ENCODE measurements at regions not wholly inside any gene's neighbourhood (a gene's known extent, or its start where the extent isn't known, plus 50 kb on each side); places are given as distances from the start of the nearest gene placed in this dataset.
"Not testable (repeated sequence)": the region's sequence is repeated elsewhere in the genome, so short reads cannot be mapped to it uniquely, and the experiment has no call there.

DNA sequence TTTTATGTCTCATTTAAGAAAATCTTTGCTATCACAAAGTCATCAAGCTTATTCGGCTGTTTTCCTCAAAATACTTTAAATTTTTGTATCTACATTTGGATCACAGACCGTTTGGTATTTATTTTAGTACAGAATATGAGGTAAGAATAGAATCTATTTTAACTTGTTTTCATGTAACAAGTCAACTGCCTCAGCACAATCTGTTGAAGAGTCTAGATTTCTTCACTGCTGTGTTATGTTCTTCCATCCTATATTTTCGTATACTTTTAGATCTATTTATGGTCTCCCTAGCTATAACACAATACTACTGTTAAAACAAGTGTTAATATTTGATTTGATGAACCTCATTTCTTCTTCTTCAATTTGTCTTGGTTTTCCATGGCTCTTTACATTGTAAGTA lies 61.6 kb upstream of the SGCG start:
- Histone ChIP-seq H3K27me3 (replicated peaks in 2 of 5; ENCODE audit: control insufficient read depth in 4 of 5, insufficient read depth in 5 of 5, low read length in 4 of 5) (peaks cover 0 to 2% (median 0%) of the 10 kb centered on the region in 5 experiments), H3K9me3 (ENCODE audit: control extremely low read depth in 1 of 5, control insufficient read depth in 4 of 5, insufficient read depth in 2 of 5, low read depth in 1 of 5, low read length in 4 of 5) (peaks cover 0 to 2% (median 0%) of the 10 kb centered on the region in 5 experiments), H3K27ac (ENCODE audit: insufficient read depth in 1 of 2, low read depth in 1 of 2, low read length in 2 of 2, poor library complexity in 1 of 2, severe bottlenecking in 2 of 2) (no peak overlapping the region), H3K4me3 (ENCODE audit: control insufficient read depth in 1 of 7, extremely low read depth in 1 of 7, insufficient read depth in 4 of 7, low read depth in 2 of 7, low read length in 6 of 7) (no peak overlapping the region), H3K4me1 (ENCODE audit: control extremely low read depth in 1 of 4, control insufficient read depth in 4 of 4, insufficient read depth in 4 of 4, low read length in 3 of 4) (no peaks in the 10 kb centered on the region), H3K36me3 (ENCODE audit: control insufficient read depth in 4 of 4, insufficient read depth in 4 of 4, low read length in 3 of 4) (no peaks in the 10 kb centered on the region)
- WGBS (ENCODE audit: insufficient coverage) = no CpG with 5 or more reads among the region's 3 CpGs
- no peak for DNase-seq
- CTCF ChIA-PET = interaction anchor here (1.5 kb wide), 1 partner anchor 9 kb away, joined by 3 read pairs; no protein-coding TSS in a partner anchor
- POLR2A ChIA-PET = no interaction called here

- H3K9me3 ChIP-seq (ENCODE audit: control extremely low read depth in 1 of 5, control insufficient read depth in 4 of 5, insufficient read depth in 2 of 5, low read depth in 1 of 5, low read length in 4 of 5); H3K4me1 ChIP-seq (ENCODE audit: control extremely low read depth in 1 of 4, control insufficient read depth in 4 of 4, insufficient read depth in 4 of 4, low read length in 3 of 4); CTCF ChIA-PET; DNase-seq; H3K36me3 ChIP-seq (ENCODE audit: control insufficient read depth in 4 of 4, insufficient read depth in 4 of 4, low read length in 3 of 4); H3K27me3 ChIP-seq (replicated peaks in 2 of 5; ENCODE audit: control insufficient read depth in 4 of 5, insufficient read depth in 5 of 5, low read length in 4 of 5); H3K27ac ChIP-seq (ENCODE audit: insufficient read depth in 1 of 2, low read depth in 1 of 2, low read length in 2 of 2, poor library complexity in 1 of 2, severe bottlenecking in 2 of 2); H3K4me3 ChIP-seq (ENCODE audit: control insufficient read depth in 1 of 7, extremely low read depth in 1 of 7, insufficient read depth in 4 of 7, low read depth in 2 of 7, low read length in 6 of 7); POLR2A ChIA-PET: not testable (repeated sequence)
- WGBS (ENCODE audit: insufficient coverage) = 100% methylated on average over 11 of the region's 26 CpGs
These were observed 53.2 kb upstream of the SGCG start for GRCh38 chr13:23127540-23127939.

DNA sequence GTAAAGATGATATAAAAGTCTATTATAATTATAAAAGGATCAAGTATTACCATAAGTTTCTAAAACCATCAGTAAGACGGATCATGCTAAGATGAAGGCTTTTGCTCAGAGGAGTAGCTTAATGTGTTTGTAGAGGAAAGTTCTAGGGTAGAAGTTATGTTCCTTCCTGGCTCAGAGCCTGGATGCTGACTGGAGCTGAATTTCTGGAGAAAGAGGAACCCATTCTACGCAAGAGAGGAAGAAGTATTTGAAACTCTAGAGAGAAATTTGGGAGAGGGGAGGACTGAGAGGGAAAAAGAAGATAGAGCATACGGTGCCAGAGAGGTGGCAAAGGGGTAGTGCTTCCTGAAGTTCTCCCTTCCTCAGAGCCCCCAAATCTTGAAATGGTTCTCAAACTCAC lies 51.4 kb upstream of the SGCG start:
- no peaks in the 10 kb centered on the region for H3K9me3 ChIP-seq (ENCODE audit: control extremely low read depth in 1 of 5, control insufficient read depth in 4 of 5, insufficient read depth in 2 of 5, low read depth in 1 of 5, low read length in 4 of 5)
- 54% methylated on average over 3 of the region's 3 CpGs for WGBS (ENCODE audit: insufficient coverage)
- ChIA-PET CTCF (no interaction called here), POLR2A (interaction anchor here (0.6 kb wide), 1 partner anchor 1316 kb away, joined by 3 read pairs; no protein-coding TSS in a partner anchor)
- H3K4me3 ChIP-seq (ENCODE audit: control insufficient read depth in 1 of 7, extremely low read depth in 1 of 7, insufficient read depth in 4 of 7, low read depth in 2 of 7, low read length in 6 of 7) = no peak overlapping the region
- H3K27me3 ChIP-seq (replicated peaks in 2 of 5; ENCODE audit: control insufficient read depth in 4 of 5, insufficient read depth in 5 of 5, low read length in 4 of 5) = no peaks in the 10 kb centered on the region
- no peaks in the 10 kb centered on the region for H3K36me3 ChIP-seq (ENCODE audit: control insufficient read depth in 4 of 4, insufficient read depth in 4 of 4, low read length in 3 of 4)
- no peak for DNase-seq
- no peak overlapping the region for H3K27ac ChIP-seq (ENCODE audit: insufficient read depth in 1 of 2, low read depth in 1 of 2, low read length in 2 of 2, poor library complexity in 1 of 2, severe bottlenecking in 2 of 2)
- no peaks in the 10 kb centered on the region for H3K4me1 ChIP-seq (ENCODE audit: control extremely low read depth in 1 of 4, control insufficient read depth in 4 of 4, insufficient read depth in 4 of 4, low read length in 3 of 4)

Measured in common myeloid progenitor, CD34-positive (primary cell).